HEK293 (cell line): ENCODE measurements at regions not wholly inside any gene's neighbourhood (a gene's known extent, or its start where the extent isn't known, plus 50 kb on each side); places are given as distances from the start of the nearest gene placed in this dataset.

Experiments
- CTCF ChIA-PET: fragments of 350-600 bp; formaldehyde crosslinking; extraction: SDS; loops from one replicate; lab custom pipeline; 2021; ENCODE audit warnings: antibody characterized with exemption; lab: Yijun Ruan, JAX
- POLR2A ChIA-PET: fragments of 300-600 bp; formaldehyde crosslinking; extraction: SDS; loops from one replicate; lab custom pipeline; 2020; ENCODE audit warnings: antibody characterized with exemption, inconsistent platforms; lab: Yijun Ruan, JAX
- H3K27ac ChIP-seq: fragments of 200-500 bp; sonication (Bioruptor generic); 2 replicates; pipeline ENCODE4 v1.5.1; 2014; ENCODE audit warnings: low read depth, low read length, control low read depth, inconsistent platforms; ENCODE audit errors: extremely low read depth
- H3K36me3 ChIP-seq, 2 experiments: fragments of 200-500 bp in 1 of 2; sonication (Bioruptor generic) in 1 of 2; 1 replicate in 1 of 2; 2 replicates in 1 of 2; pipeline ENCODE4 v1.5.1; 2014 to 2017; ENCODE audit warnings: inconsistent platforms in 2 of 2, low read length in 2 of 2; ENCODE audit not compliant: control insufficient read depth in 2 of 2, insufficient read depth in 1 of 2
- H3K4me1 ChIP-seq: fragments of 200-500 bp; sonication (Bioruptor generic); 2 replicates; pipeline ENCODE4 v1.5.1; 2014; ENCODE audit warnings: mild to moderate bottlenecking, low read length, inconsistent platforms; ENCODE audit not compliant: control insufficient read depth, insufficient read depth
- H3K4me3 ChIP-seq: 2 replicates; pipeline ENCODE4 v1.5.1; 2011; ENCODE audit warnings: low read depth, mild to moderate bottlenecking, control low read depth, low read length, moderate library complexity
- H3K9me3 ChIP-seq: fragments of 200-500 bp; sonication (Bioruptor generic); 2 replicates; pipeline ENCODE4 v1.5.1; 2014; ENCODE audit warnings: low read depth, low read length, inconsistent platforms; ENCODE audit not compliant: control insufficient read depth, insufficient read depth
- AEBP2 ChIP-seq: fragments of 450-650 bp; formaldehyde crosslinking; IDR thresholded peaks from 2 replicates; pipeline ENCODE4 v1.5.1; 2016; ENCODE audit warnings: missing biosample characterization, missing genetic modification characterization, borderline replicate concordance
- GLI2 ChIP-seq: fragments of 450-650 bp; formaldehyde crosslinking; IDR thresholded peaks from 2 replicates; pipeline ENCODE4; 2017; ENCODE audit warnings: missing biosample characterization, missing genetic modification characterization, low read depth, borderline replicate concordance
- KLF7 ChIP-seq: fragments of 450-650 bp; formaldehyde crosslinking; IDR thresholded peaks from 2 replicates; pipeline ENCODE4 v1.5.1; 2016; ENCODE audit warnings: missing biosample characterization, missing genetic modification characterization, borderline replicate concordance
- PBX3 ChIP-seq: sonication (generic); formaldehyde crosslinking; IDR thresholded peaks from 2 replicates; pipeline ENCODE4 v1.8.1; 2022; ENCODE audit warnings: mild to moderate bottlenecking, moderate library complexity, missing genetic modification reagents
- PRDM2 ChIP-seq: fragments of 450-650 bp; formaldehyde crosslinking; IDR thresholded peaks from 2 replicates; pipeline ENCODE4 v1.5.1; 2016; ENCODE audit warnings: missing biosample characterization, missing genetic modification characterization, borderline replicate concordance
- SCRT2 ChIP-seq: fragments of 450-650 bp; formaldehyde crosslinking; IDR thresholded peaks from 2 replicates; pipeline ENCODE4 v1.5.1; 2016; ENCODE audit warnings: missing biosample characterization, missing genetic modification characterization
- TCF7L2 ChIP-seq: IDR thresholded peaks from 2 replicates; pipeline ENCODE4 v1.6.1; 2011; ENCODE audit warnings: low read depth, mild to moderate bottlenecking, inconsistent platforms, low read length, moderate library complexity, borderline replicate concordance
- ZBTB11 ChIP-seq: fragments of 450-650 bp; formaldehyde crosslinking; conservative IDR thresholded peaks from 2 replicates; pipeline ENCODE4 v1.5.1; 2016; ENCODE audit warnings: low read depth, missing biosample characterization, missing genetic modification characterization
- ZBTB20 ChIP-seq: fragments of 450-650 bp; formaldehyde crosslinking; IDR thresholded peaks from 2 replicates; pipeline ENCODE4 v1.5.1; 2016; ENCODE audit warnings: missing biosample characterization, missing genetic modification characterization
- ZBTB6 ChIP-seq: fragments of 450-650 bp; formaldehyde crosslinking; IDR thresholded peaks from 2 replicates; pipeline ENCODE4 v1.5.1; 2017; ENCODE audit warnings: missing biosample characterization, missing genetic modification characterization
- ZFHX2 ChIP-seq: fragments of 450-650 bp; formaldehyde crosslinking; conservative IDR thresholded peaks from 2 replicates; pipeline ENCODE4 v1.5.1; 2016; ENCODE audit warnings: missing biosample characterization, missing genetic modification characterization
- ZIC2 ChIP-seq: fragments of 450-650 bp; formaldehyde crosslinking; IDR thresholded peaks from 2 replicates; pipeline ENCODE4 v1.5.1; 2016; ENCODE audit warnings: missing biosample characterization, missing genetic modification characterization
- ZNF10 ChIP-seq: fragments of 450-650 bp; formaldehyde crosslinking; IDR thresholded peaks from 2 replicates; pipeline ENCODE4 v1.5.1; 2017; ENCODE audit warnings: missing biosample characterization, missing genetic modification characterization
- ZNF133 ChIP-seq: fragments of 450-650 bp; formaldehyde crosslinking; IDR thresholded peaks from 2 replicates; pipeline ENCODE4 v1.5.1; 2016; ENCODE audit warnings: missing biosample characterization, missing genetic modification characterization
- ZNF174 ChIP-seq: fragments of 450-650 bp; formaldehyde crosslinking; IDR thresholded peaks from 2 replicates; pipeline ENCODE4 v1.5.0; 2017; ENCODE audit warnings: missing biosample characterization, mild to moderate bottlenecking, missing genetic modification characterization
- ZNF18 ChIP-seq: fragments of 450-650 bp; formaldehyde crosslinking; IDR thresholded peaks from 2 replicates; pipeline ENCODE4 v1.5.1; 2016; ENCODE audit warnings: missing biosample characterization, missing genetic modification characterization
- ZNF501 ChIP-seq: fragments of 450-650 bp; formaldehyde crosslinking; IDR thresholded peaks from 2 replicates; pipeline ENCODE4 v1.5.1; 2016; ENCODE audit warnings: missing biosample characterization, missing genetic modification characterization
- ZNF521 ChIP-seq: fragments of 450-650 bp; formaldehyde crosslinking; IDR thresholded peaks from 2 replicates; pipeline ENCODE4 v1.5.1; 2017; ENCODE audit warnings: missing biosample characterization, mild to moderate bottlenecking, missing genetic modification characterization
- ZNF530 ChIP-seq: fragments of 450-650 bp; formaldehyde crosslinking; IDR thresholded peaks from 2 replicates; pipeline ENCODE4 v1.5.1; 2016; ENCODE audit warnings: low read depth, missing biosample characterization, missing genetic modification characterization

GRCh38 chr2:216786676-216787075, 73.2 kb downstream of the TNP1 start (continued):
- TF ChIP-seq PRDM2 (no peak), ZNF501 (tag by site-specific recombination) (no peak), ZNF18 (tag by site-specific recombination) (no peak), AEBP2 (tag by site-specific recombination) (no peak)

- no peak overlapping the region for H3K27ac ChIP-seq
- no peaks in the 10 kb centered on the region for H3K9me3 ChIP-seq
- POLR2A ChIA-PET = no interaction called here
- TF ChIP-seq ZNF10 = no peak
- TF ChIP-seq ZNF521 (tag by site-specific recombination) = no peak
- TF ChIP-seq PBX3 = no peak
- peak; percentile 48 for TF ChIP-seq ZIC2 (tag by site-specific recombination)
- TF ChIP-seq ZBTB6 (tag by site-specific recombination) = no peak
- TF ChIP-seq ZNF530 (tag by site-specific recombination) = no peak
- TF ChIP-seq, all 188 proteins: peak for 1
- Histone ChIP-seq H3K4me1 (0 out of 2 replicates have a peak, but pooled peaks cover 2% of the 10 kb centered on the region), H3K36me3 (no peaks in the 10 kb centered on the region), H3K4me3 (no peak overlapping the region)
- CTCF ChIA-PET = interaction anchor here (0.6 kb wide), 1 partner anchor 310 kb away, joined by 3 read pairs; no protein-coding TSS in a partner anchor
Observed at GRCh38 chr2:216784456-216784855, 75.4 kb downstream of the TNP1 start.

DNA sequence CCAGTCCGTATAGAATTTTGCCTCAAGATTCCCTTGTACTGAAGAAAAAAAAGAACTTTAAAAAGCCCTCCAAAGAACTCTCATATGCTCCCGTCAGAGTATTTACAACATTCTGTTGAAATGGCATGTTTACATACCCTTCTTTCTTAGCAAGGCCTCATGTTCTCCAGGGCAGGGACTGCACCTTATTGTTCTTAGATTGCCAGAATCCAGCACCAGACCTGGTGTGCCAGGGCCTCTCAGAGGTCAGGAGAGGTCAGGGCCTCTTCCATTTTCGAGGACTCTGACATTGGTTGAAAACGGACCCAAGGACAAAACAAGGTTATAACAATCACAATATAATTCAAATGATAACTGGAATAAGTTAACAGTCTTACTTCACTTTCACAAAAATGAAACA, 78.2 kb downstream of the TNP1 start:
- Histone ChIP-seq H3K27ac (no peak overlapping the region), H3K4me3 (no peak overlapping the region), H3K9me3 (no peaks in the 10 kb centered on the region), H3K4me1 (peaks cover 8% of the 10 kb centered on the region; the same call in 1 of the 2 replicates), H3K36me3 (no peaks in the 10 kb centered on the region)
- POLR2A ChIA-PET = no interaction called here
- CTCF ChIA-PET = interaction anchor here (0.5 kb wide), 1 partner anchor 11 kb away, joined by 4 read pairs; no protein-coding TSS in a partner anchor
- no peak for TF ChIP-seq ZNF174 (tag by site-specific recombination)
- TF ChIP-seq ZBTB11 (tag by site-specific recombination) = no peak
- no peak for TF ChIP-seq ZFHX2 (tag by site-specific recombination)
- TF ChIP-seq SCRT2 = no peak
- no peak for TF ChIP-seq TCF7L2
- TF ChIP-seq ZNF133 (tag by site-specific recombination) = no peak
- TF ChIP-seq ZBTB20 = no peak
- no peak for TF ChIP-seq KLF7
- TF ChIP-seq GLI2 (tag by site-specific recombination) = no peak
